IPS-15b (cell line): ENCODE measurements at regions not wholly inside any gene's neighbourhood (a gene's known extent, or its start where the extent isn't known, plus 50 kb on each side); places are given as distances from the start of the nearest gene placed in this dataset.

Experiments
- H3K27me3 ChIP-seq: one replicate; pipeline ENCODE4 v1.6.1; 2013; ENCODE audit warnings: low read length; ENCODE audit not compliant: control insufficient read depth, insufficient read depth
- H3K36me3 ChIP-seq: one replicate; pipeline ENCODE4 v1.6.1; 2013; ENCODE audit warnings: low read length; ENCODE audit not compliant: control insufficient read depth, insufficient read depth
- H3K4me1 ChIP-seq: one replicate; pipeline ENCODE4 v1.6.1; 2013; ENCODE audit warnings: mild to moderate bottlenecking, low read length; ENCODE audit not compliant: control insufficient read depth, insufficient read depth
- H3K4me3 ChIP-seq: one replicate; pipeline ENCODE4 v1.5.1; 2013; ENCODE audit warnings: low read depth, low read length
- H3K9ac ChIP-seq: one replicate; pipeline ENCODE4 v1.6.1; 2013; ENCODE audit warnings: low read depth, mild to moderate bottlenecking, low read length
- H3K9me3 ChIP-seq: one replicate; pipeline ENCODE4 v1.6.1; 2013; ENCODE audit warnings: mild to moderate bottlenecking, low read length; ENCODE audit not compliant: control insufficient read depth, insufficient read depth

DNA sequence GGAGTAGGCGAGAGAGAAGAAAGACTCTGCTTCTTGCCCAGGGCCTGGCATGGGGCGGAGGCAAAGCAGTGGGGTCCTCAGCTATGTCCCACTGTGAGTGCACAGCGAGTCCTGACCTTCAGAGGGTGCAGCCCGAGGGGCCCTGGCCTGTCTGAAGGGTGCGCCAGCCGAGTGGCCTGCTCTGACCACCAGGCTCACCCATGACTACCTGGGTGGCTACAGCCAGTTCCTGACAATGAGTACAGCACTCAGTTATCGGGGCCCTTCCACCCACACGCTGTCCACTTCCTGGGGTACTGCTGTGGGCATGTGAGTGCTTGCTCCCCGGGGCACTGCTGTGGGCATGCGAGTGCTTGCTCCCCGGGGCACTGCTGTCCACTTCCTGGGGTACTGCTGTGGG lies 74.1 kb upstream of the B3GAT1 start:
- Histone ChIP-seq H3K9me3 (no peaks in the 10 kb centered on the region), H3K36me3 (no peaks in the 10 kb centered on the region)

DNA sequence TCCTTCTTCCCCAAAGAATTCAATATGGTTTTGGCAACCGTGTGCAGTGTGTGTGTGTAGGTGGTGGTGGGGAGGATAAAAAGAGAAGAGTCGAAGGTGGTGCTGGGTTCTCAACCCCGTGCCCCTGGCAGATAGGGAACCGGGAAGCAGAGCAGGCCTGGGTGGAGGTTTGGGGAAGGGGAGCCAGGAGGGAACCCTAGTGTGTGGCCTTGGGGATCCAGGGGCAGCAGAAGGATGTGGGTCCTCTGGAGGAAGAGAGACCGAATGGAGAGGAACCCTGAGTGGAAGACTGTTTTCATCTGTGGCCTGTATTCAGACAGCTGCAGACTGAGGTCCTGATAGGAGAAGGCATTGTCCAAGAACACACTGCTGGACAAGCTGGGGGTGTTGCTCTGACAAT lies 73.3 kb upstream of the B3GAT1 start:
- H3K27me3 ChIP-seq, result no peaks in the 10 kb centered on the region
- H3K4me1 ChIP-seq, result no peaks in the 10 kb centered on the region
- no peak overlapping the region for H3K9ac ChIP-seq
- no peaks in the 10 kb centered on the region for H3K9me3 ChIP-seq
- no peaks in the 10 kb centered on the region for H3K36me3 ChIP-seq
- no peak overlapping the region for H3K4me3 ChIP-seq

More for the DNA sequence above, 74.1 kb upstream of the B3GAT1 start:
- no peaks in the 10 kb centered on the region for H3K27me3 ChIP-seq
- H3K9ac ChIP-seq, result no peak overlapping the region
- no peak overlapping the region for H3K4me3 ChIP-seq
- H3K4me1 ChIP-seq, result no peaks in the 10 kb centered on the region

DNA sequence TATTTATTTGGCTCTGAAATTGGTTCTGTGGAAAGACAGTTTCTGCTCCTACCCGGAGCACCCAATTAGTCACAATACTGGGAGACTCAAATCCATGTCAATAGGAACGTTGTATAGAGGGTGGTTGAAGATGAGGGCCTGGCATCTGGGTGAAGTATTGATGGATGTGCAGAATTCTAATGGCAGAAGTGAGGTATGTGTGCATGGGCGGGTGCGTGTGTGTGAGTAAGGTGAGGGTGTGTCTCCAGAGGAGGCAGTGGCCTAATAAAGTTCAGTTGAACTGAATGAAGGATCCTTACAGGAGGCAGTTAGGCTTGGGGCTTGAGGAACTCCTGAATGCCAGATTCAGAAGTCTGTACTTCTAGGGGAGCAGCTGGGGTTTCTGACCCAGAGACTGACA lies 71.8 kb upstream of the B3GAT1 start:
- no peaks in the 10 kb centered on the region for H3K4me1 ChIP-seq
- no peak overlapping the region for H3K4me3 ChIP-seq
- no peaks in the 10 kb centered on the region for H3K36me3 ChIP-seq
- H3K9me3 ChIP-seq, result no peaks in the 10 kb centered on the region
- H3K9ac ChIP-seq, result no peak overlapping the region
- no peaks in the 10 kb centered on the region for H3K27me3 ChIP-seq

DNA sequence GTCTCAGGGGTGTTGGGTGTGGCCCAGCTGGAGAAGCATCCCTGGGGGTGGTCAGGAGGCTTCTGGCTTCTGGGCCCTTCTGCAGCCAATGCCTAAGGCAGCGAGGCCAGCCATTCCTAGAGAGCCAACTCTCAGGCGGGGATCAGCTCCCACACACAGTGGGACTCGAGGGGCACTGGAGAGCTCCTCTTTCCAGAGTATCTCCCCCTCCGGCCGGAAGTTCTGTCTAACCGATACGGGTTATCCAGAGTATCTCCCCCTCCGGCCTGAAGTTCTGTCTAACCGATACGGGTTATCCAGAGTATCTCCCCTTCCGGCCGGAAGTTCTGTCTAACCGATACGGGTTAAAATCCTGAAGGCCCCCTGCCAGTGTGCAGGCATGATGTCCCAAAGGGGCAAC lies 71.2 kb upstream of the B3GAT1 start:
- Histone ChIP-seq H3K4me1 (no peaks in the 10 kb centered on the region), H3K27me3 (no peaks in the 10 kb centered on the region), H3K4me3 (no peak overlapping the region), H3K36me3 (no peaks in the 10 kb centered on the region), H3K9ac (no peak overlapping the region), H3K9me3 (no peaks in the 10 kb centered on the region)

DNA sequence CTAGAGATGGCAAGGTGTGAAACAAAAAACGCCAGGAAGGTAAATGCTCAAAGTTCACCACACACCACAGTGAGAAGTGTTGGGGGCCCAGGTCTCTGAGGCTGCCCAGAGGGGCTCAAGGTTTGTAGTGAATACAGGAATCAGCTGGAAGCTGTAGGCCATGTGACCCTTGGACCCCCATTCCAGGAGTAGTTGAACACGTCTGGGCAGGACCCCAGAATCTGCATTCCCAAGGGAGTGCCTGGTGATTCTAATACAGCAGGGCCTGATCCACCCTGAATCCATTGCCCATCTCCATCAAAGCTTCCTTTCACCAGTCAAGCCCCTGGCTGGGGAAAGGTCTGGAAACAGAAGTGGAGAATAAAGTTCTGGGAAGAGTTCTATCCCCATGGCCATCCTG lies 70.8 kb upstream of the B3GAT1 start:
- no peaks in the 10 kb centered on the region for H3K27me3 ChIP-seq
- no peaks in the 10 kb centered on the region for H3K9me3 ChIP-seq
- peaks cover under 1% of the 10 kb centered on the region for H3K4me1 ChIP-seq
- no peak overlapping the region for H3K9ac ChIP-seq
- H3K36me3 ChIP-seq, result no peaks in the 10 kb centered on the region
- H3K4me3 ChIP-seq, result no peak overlapping the region

DNA sequence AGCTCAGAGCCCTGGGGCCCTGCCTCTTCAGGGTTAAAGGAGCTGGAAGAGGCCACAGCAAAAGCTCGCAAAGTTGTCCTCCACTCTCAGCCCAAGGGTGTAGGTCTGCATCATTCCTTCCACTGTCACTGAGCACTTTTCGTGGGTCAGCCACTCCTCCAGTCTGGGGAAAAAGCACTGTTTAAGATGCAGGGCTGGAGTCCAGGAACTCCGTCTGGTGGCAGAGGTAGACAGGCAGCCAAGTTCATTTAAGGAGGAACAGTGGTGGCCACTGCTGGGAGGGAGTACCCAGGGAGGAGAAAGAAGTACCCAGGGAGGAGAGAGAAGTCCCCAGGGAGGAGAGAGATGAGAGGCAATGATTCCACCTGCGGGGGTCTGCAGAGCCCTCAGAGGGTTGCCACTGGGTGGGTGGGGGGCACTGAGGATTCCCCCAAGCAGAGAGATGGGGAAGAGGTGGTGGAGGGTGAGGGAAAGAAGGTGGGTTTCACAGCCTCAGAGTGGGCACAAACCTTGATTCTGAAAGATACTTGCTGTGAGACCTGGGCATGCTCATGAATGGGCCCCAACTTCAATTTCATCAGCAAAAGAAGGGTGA lies 70.0 kb upstream of the B3GAT1 start:
- Histone ChIP-seq H3K9ac (no peak overlapping the region), H3K36me3 (no peaks in the 10 kb centered on the region), H3K9me3 (no peaks in the 10 kb centered on the region), H3K27me3 (no peaks in the 10 kb centered on the region), H3K4me1 (peaks cover 7% of the 10 kb centered on the region), H3K4me3 (no peak overlapping the region)

DNA sequence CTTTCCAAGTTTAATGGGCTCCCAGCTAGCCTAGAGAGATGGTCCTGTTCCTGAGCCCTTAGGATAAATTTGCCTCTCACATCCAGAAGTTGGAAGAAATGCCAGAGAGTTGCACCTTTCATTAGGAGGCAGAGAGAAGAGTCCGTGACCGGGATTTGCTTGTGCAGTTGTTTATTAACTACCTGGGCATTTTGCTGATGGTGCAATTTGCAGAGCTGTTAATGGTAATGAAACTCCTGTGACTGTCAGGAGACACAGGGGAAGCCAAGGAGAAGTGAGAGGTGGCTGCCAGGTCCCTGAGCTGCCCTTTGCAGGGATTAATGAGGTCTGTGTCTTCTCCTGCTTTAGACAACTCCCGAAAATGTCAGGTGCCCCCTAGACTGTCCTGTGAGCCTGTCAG lies 69.1 kb upstream of the B3GAT1 start:
- Histone ChIP-seq H3K9me3 (no peaks in the 10 kb centered on the region), H3K4me3 (no peak overlapping the region), H3K4me1 (peaks cover 7% of the 10 kb centered on the region), H3K9ac (no peak overlapping the region), H3K27me3 (no peaks in the 10 kb centered on the region), H3K36me3 (no peaks in the 10 kb centered on the region)

DNA sequence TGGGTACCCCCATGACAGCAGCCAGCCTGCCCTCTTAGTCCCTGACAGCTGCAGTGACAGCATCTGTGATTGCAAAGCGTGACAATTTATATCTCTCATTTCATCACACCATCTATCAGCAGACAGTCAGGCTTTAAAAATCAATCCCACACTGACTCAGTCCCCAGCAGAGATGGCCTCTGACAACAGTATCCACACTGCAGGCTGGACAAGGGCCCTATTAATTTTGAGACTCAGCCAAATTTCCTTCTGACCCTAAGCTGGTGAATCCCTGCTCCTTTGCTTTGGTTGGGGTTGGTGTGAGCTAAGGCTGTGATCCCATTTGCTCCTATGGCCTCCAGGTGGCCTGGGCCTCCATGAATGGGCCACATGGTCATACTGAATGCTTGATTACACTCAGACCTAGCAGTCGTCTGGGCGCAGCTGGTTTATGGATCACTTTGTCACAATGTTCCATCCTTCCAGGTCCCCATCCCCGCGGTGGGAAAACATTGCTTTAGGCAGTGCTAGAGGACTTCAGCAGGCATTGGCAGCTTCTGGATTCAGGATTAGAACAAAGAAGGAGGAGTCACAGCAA lies 68.2 kb upstream of the B3GAT1 start:
- Histone ChIP-seq H3K9me3 (no peaks in the 10 kb centered on the region), H3K36me3 (no peaks in the 10 kb centered on the region), H3K9ac (no peak overlapping the region), H3K27me3 (no peaks in the 10 kb centered on the region), H3K4me3 (no peak overlapping the region), H3K4me1 (peaks cover 7% of the 10 kb centered on the region)

DNA sequence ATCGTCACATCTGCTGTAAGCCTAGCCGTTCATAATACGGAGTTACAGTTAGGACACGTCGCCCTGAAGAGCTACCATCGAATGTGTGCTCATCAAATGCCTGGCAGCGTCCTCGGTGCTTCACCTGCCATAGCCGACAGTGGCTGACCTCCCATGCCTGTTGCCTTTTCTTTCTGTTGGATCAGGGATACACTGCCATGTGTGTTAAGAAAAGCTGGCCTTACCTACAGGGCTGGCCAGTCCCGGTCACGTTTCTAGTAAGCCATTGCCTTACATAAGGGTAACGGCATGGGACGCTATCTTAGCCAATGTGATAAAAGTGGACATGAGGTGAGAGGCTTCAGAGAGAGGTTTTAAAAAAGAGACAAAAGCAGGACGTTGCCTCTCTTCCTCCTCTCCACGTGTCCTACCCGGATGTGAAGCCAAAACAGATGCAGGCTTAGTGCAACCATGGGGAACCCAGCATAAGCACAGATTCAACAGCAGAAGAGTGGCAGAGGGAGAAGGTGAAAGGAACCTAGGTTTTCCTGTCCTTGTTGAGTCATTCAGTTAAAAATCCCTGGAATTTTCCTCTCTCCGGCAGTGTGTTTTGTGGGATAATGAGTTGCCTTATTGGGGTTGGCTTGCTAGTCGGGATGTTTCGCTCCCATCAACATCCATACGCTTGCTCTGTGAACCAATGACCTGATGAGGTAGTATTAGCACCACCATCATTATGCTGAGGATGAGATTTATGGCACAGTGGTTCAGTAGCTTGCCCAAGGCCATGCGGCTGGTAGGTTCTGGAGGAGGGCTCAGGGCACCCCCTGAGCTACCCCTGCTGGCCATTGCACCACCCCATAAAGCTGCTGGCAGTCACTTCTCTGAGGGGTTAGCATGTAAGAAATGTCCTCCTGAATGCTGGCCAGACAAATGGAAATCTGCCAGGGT lies 67.4 kb upstream of the B3GAT1 start:
- H3K9ac ChIP-seq, result no peak overlapping the region
- H3K4me1 ChIP-seq, result peaks cover 7% of the 10 kb centered on the region
- H3K9me3 ChIP-seq, result no peaks in the 10 kb centered on the region
- no peak overlapping the region for H3K4me3 ChIP-seq
- no peaks in the 10 kb centered on the region for H3K36me3 ChIP-seq
- no peaks in the 10 kb centered on the region for H3K27me3 ChIP-seq

DNA sequence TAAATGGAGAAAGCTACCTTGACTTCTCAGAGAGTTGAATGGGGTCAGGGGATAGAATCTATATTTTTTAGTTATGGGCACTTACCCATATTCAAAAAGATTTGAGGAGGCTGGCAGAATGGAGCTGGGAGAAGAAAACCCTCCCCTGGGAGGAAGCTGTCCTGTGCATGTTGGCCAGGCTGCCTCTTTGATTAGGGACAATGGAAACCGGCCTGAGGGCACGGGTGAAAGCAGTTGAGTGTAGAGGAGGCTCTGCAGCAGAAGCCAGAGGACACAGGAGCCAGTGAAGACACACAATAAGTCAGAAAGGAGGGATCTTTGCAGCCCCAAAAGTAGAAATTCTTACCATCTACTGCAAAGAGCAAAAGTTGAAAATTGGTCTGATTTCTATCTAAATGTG lies 66.6 kb upstream of the B3GAT1 start:
- Histone ChIP-seq H3K9ac (no peak overlapping the region), H3K36me3 (no peaks in the 10 kb centered on the region), H3K27me3 (no peaks in the 10 kb centered on the region), H3K4me1 (peaks cover 7% of the 10 kb centered on the region), H3K9me3 (no peaks in the 10 kb centered on the region), H3K4me3 (no peak overlapping the region)

DNA sequence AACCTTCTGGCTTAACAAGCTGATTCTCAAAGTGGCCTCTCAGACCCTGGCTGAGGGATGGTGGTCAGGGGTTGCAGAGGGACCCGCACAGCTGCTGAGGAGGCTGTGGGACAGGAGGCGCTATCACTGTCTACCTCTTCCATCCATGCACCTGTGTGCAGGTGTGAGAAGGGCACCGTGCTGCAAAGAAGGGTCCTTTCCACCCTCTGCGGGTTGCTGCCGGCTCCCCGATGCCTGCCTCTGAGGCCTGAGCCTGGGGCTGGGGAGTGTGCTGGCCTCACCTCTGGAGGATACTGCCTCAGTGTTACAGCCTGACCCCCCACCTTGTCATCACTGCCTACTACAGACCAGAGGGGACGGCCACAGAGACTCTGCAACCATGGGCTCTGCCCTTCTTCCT lies 66.1 kb upstream of the B3GAT1 start:
- peaks cover 7% of the 10 kb centered on the region for H3K4me1 ChIP-seq
- no peaks in the 10 kb centered on the region for H3K36me3 ChIP-seq
- no peak overlapping the region for H3K9ac ChIP-seq
- no peaks in the 10 kb centered on the region for H3K27me3 ChIP-seq
- H3K9me3 ChIP-seq, result no peaks in the 10 kb centered on the region
- no peak overlapping the region for H3K4me3 ChIP-seq

DNA sequence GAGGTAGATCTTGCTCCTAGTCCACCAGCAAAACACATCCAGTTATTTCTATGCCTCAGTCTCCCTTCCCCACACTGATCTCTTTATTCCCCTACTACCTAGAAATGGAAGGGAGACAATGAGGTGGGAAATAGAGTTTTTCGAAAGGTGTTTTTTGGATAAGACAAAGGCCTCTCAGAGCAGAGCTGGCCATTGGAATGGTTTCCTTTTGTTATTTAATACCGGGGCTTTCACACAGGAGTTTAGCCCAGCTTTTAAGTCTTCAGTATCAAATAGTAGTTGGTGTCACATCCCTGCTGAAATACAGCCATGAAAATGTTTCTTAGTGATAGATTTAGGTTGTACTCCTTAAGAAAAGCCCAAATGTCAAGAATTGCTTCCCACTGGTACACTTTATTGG lies 65.4 kb upstream of the B3GAT1 start:
- H3K4me1 ChIP-seq, result peaks cover 7% of the 10 kb centered on the region
- H3K4me3 ChIP-seq, result no peak overlapping the region
- H3K9me3 ChIP-seq, result no peaks in the 10 kb centered on the region
- H3K9ac ChIP-seq, result no peak overlapping the region
- H3K27me3 ChIP-seq, result no peaks in the 10 kb centered on the region
- no peaks in the 10 kb centered on the region for H3K36me3 ChIP-seq
